ENCODE measurements at regions not wholly inside any gene's neighbourhood (a gene's known extent, or its start where the extent isn't known, plus 50 kb on each side); places are given as distances from the start of the nearest gene placed in this dataset.

GRCh38 chr11:100442017-100442416, 245.1 kb upstream of the ARHGAP42 start:
- H3K9me3 ChIP-seq (ENCODE audit: insufficient read depth in 2 of 2, low read depth in 1 of 2, low read length in 1 of 2) = no peaks in the 10 kb centered on the region
- no peak overlapping the region for H2AK5ac ChIP-seq (ENCODE audit: low read depth, low read length)
- no peak overlapping the region for H2BK5ac ChIP-seq (ENCODE audit: low read depth, low read length)
- H3K4ac ChIP-seq (replicated peaks; ENCODE audit: insufficient read length, low read depth, low read length) = no peak overlapping the region
- WGBS, 2 experiments (ENCODE audit: extremely low coverage in 1 of 2, insufficient coverage in 1 of 2, insufficient read length in 1 of 2, insufficient replicate concordance in 2 of 2, low coverage in 1 of 2, low lambda C conversion rate in 2 of 2, missing lambda C conversion rate in 1 of 2) = 93% methylated on average over 3 of the region's 3 CpGs; no CpG with 5 or more reads in 1 of the 2 experiments
- no peak overlapping the region for H2AFZ ChIP-seq (ENCODE audit: low read length)
- TF ChIP-seq HDAC2 (IDR thresholded peaks at IDR 0.05; ENCODE audit: borderline replicate concordance in 1 of 2, low read depth in 2 of 2, low read length in 2 of 2) (no peak), CBX8 (IDR thresholded peaks at IDR 0.05; ENCODE audit: borderline replicate concordance, low read depth, low read length) (no peak), TCF12 (IDR thresholded peaks at IDR 0.05; ENCODE audit: low read depth, low read length) (no peak), NRF1 (IDR thresholded peaks at IDR 0.05; ENCODE audit: low read depth, low read length) (no peak), BRCA1 (IDR thresholded peaks at IDR 0.05; ENCODE audit: low read depth, low read length) (no peak), RFX5 (IDR thresholded peaks at IDR 0.05; ENCODE audit: borderline replicate concordance, low read depth, low read length) (no peak), SP4 (IDR thresholded peaks at IDR 0.05; ENCODE audit: low read length) (no peak), POU5F1 (IDR thresholded peaks at IDR 0.05; ENCODE audit: low read depth, low read length) (no peak), RNF2 (IDR thresholded peaks at IDR 0.05; ENCODE audit: borderline replicate concordance, low read depth, low read length, missing control alignments, poor library complexity, severe bottlenecking) (no peak), CTBP2 (IDR thresholded peaks at IDR 0.05; ENCODE audit: borderline replicate concordance, insufficient read depth, insufficient read length, low read length) (no peak), ASH2L (IDR thresholded peaks at IDR 0.05; ENCODE audit: low read length) (no peak), TAF1 (IDR thresholded peaks at IDR 0.05; ENCODE audit: low read depth, low read length) (no peak), JUND (IDR thresholded peaks at IDR 0.05; ENCODE audit: low read length) (no peak)
- no peaks in the 10 kb centered on the region for H3K27me3 ChIP-seq (replicated peaks in 1 of 4; ENCODE audit: control insufficient read depth in 3 of 4, extremely low read depth in 1 of 4, insufficient read depth in 3 of 4, low read length in 3 of 4)
- H3K56ac ChIP-seq (replicated peaks; ENCODE audit: insufficient read length, low read depth, low read length) = no peak overlapping the region
- no peaks in the 10 kb centered on the region for H4K20me1 ChIP-seq (replicated peaks in 1 of 2; ENCODE audit: control insufficient read depth in 1 of 2, insufficient read depth in 2 of 2, low read length in 2 of 2)
- no peak overlapping the region for H3K4me3 ChIP-seq (ENCODE audit: extremely low read depth in 1 of 4, insufficient read depth in 2 of 4, low read depth in 3 of 4, low read length in 4 of 4)
- no peak for FAIRE-seq
- H4K8ac ChIP-seq (ENCODE audit: extremely low read depth, insufficient read depth, low read length) = no peak overlapping the region
- ChIA-PET POLR2A (ENCODE audit: partially characterized antibody) (no interaction called here), CTCF (ENCODE audit: partially characterized antibody) (interaction anchor here (1.2 kb wide), 1 partner anchor 83 kb away, joined by 3 read pairs; no protein-coding TSS in a partner anchor)
- no peak overlapping the region for H2BK15ac ChIP-seq (ENCODE audit: low read length)
- no peak overlapping the region for H2BK120ac ChIP-seq (replicated peaks; ENCODE audit: low read depth, low read length)
- no peak overlapping the region for H3K4me2 ChIP-seq (ENCODE audit: insufficient read depth in 1 of 2, low read depth in 2 of 2, low read length in 2 of 2)
- H3K18ac ChIP-seq (ENCODE audit: extremely low read depth, low read length) = no peak overlapping the region
- H3K4me1 ChIP-seq (replicated peaks in 1 of 4; ENCODE audit: control insufficient read depth in 3 of 4, insufficient read depth in 4 of 4, low read length in 3 of 4) = no peaks in the 10 kb centered on the region
- no peak overlapping the region for H3K23ac ChIP-seq (ENCODE audit: insufficient read length)
- no peaks in the 10 kb centered on the region for H3K79me2 ChIP-seq (ENCODE audit: control insufficient read depth in 1 of 2, insufficient read depth in 2 of 2, low read length in 2 of 2)
- H3K14ac ChIP-seq (ENCODE audit: insufficient read length) = no peak overlapping the region
- H4K5ac ChIP-seq (ENCODE audit: insufficient read length, low read depth, low read length) = no peak overlapping the region
- H2BK20ac ChIP-seq (ENCODE audit: low read length) = no peak overlapping the region
- no peaks in the 10 kb centered on the region for H3K79me1 ChIP-seq (ENCODE audit: low read depth, low read length)
- H2BK12ac ChIP-seq (ENCODE audit: low read depth, low read length) = no peak overlapping the region
- H3K9ac ChIP-seq (replicated peaks in 1 of 4; ENCODE audit: extremely low read depth in 1 of 4, low read depth in 3 of 4, low read length in 3 of 4) = no peak overlapping the region
- no peak overlapping the region for H4K91ac ChIP-seq (replicated peaks; ENCODE audit: insufficient read length, low read length)
- H3K23me2 ChIP-seq (ENCODE audit: low read depth, low read length) = no peaks in the 10 kb centered on the region
- no peak overlapping the region for H3K27ac ChIP-seq (ENCODE audit: low read depth, low read length)
- no peaks in the 10 kb centered on the region for H3K36me3 ChIP-seq (ENCODE audit: control insufficient read depth in 2 of 4, insufficient read depth in 4 of 4, low read length in 3 of 4)
- DNase-seq (ENCODE audit: low read depth in 1 of 2, low spot score in 2 of 2) = no peak
